ENCODE measurements at regions not wholly inside any gene's neighbourhood (a gene's known extent, or its start where the extent isn't known, plus 50 kb on each side); places are given as distances from the start of the nearest gene placed in this dataset.

DNA sequence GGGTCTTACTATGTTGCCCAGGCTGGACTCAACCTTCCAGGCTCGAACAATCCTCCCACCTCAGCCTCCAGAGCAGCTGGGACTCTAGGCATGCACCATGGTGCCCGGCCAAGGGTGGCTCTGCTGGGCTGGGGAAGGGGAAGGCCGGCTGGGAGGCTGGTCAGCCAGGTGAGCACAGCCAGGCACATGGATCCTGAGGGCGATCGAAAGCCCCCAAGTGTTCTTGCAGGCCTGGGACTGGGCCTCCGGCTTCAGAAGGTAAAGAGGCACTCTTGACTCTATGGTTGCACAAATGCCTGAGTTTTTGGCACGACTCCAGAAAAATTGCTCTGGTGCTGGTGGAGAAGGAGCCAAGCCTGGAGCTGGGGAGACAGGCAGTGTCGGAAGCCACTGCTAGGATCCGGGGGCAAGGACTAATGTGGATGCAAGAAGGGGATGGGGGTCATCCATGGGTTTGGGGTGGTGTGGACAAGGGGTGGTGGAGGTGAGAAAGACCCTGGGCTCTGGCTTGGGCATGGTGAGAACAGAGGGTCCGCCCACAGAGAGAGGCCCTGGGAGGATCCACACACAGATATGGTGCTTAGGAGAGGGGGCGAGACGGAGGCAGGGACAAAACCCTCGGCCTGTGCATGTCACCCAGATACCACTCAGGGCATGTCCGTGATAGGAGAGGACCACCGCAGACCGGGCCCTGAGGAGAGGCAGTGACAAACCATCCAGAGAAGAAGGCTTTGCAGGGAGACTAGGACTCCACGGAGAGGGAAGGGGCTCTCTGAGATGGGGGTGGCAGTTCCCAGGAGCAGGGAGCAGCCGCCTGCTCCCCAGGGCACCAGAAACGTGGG lies 51.1 kb upstream of the COL5A1 start:
- no peak for DNase-seq

DNA sequence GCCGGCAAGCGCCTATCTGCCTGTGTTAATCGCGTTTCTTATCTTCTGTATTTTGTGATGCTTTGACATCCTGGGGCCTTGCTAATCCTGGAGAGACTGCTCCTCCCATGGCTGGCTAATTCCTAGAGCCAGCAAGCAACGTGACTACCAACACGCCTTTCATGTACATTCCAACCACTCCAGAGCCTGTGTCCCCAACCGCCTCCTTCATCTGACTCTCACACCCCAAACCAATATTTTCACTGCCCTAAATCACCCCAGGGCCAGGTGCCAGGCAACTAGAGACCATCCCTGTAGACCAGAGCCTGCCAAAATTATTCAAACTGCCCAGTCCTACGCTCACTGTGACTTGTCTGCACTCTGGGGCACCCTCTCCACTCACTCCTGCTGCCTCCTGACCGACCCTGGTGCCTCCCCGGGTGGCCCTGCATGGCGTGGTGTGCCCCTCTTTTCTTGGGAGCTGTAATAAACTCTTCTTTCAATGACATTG lies 50.5 kb upstream of the COL5A1 start:
- no peak for DNase-seq

DNA sequence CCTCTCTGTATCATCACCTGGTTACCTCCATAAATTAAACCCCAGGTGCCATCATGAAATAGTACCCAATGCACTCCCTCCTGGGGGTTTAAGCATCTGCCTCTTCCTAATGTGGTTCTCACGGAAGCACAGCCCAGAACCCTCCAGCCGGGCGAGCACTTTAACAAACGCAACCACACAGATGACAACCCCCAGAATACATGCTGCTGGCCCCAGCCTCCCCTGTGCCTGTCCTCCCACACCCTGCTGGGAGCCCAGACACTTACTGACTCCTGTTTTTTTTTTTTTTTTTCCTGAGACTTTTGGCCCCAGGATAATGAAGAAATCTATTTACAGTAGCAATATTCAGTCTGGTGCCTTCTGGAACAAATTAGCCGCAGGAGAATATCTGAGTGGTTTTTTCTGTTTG lies 50.0 kb upstream of the COL5A1 start:
- DNase-seq = no peak
